VCaP (cell line): ENCODE measurements at regions not wholly inside any gene's neighbourhood (a gene's known extent, or its start where the extent isn't known, plus 50 kb on each side); places are given as distances from the start of the nearest gene placed in this dataset.

Source experiments
- H3K27ac ChIP-seq: fragments of 450-650 bp; 2 replicates; pipeline ENCODE4 v1.5.1; 2017
- CTCF ChIP-seq: fragments of 450-650 bp; conservative IDR thresholded peaks from 2 replicates; pipeline ENCODE4 v1.5.1; 2017; ENCODE audit warnings: mild to moderate bottlenecking, moderate library complexity

- TF ChIP-seq CTCF = no peak
- no peak overlapping the region for H3K27ac ChIP-seq
Observed at GRCh38 chrX:25226151-25226550, 210.4 kb upstream of the ARX start.

- H3K27ac ChIP-seq = no peak overlapping the region
- no peak for TF ChIP-seq CTCF
Observed at GRCh38 chrX:25219480-25219879, 203.7 kb upstream of the ARX start.

GRCh38 chrX:25213611-25214010, 197.8 kb upstream of the ARX start:
- H3K27ac ChIP-seq = no peak overlapping the region
- TF ChIP-seq CTCF = no peak

- no peak for TF ChIP-seq CTCF
- no peak overlapping the region for H3K27ac ChIP-seq
Observed at GRCh38 chrX:25207803-25208475, 192.2 kb upstream of the ARX start.

- no peak for TF ChIP-seq CTCF
- no peak overlapping the region for H3K27ac ChIP-seq
Observed at GRCh38 chrX:25206778-25207177, 191.0 kb upstream of the ARX start.

GRCh38 chrX:25204182-25204581, 188.4 kb upstream of the ARX start:
- no peak for TF ChIP-seq CTCF
- no peak overlapping the region for H3K27ac ChIP-seq

GRCh38 chrX:25202827-25203226, 187.1 kb upstream of the ARX start:
- no peak for TF ChIP-seq CTCF
- H3K27ac ChIP-seq = no peak overlapping the region
